Dedifferentiated amniotic fluid mesenchymal stem cell (primary cell): ENCODE measurements at regions not wholly inside any gene's neighbourhood (a gene's known extent, or its start where the extent isn't known, plus 50 kb on each side); places are given as distances from the start of the nearest gene placed in this dataset.
"Not testable (repeated sequence)": the region's sequence is repeated elsewhere in the genome, so short reads cannot be mapped to it uniquely, and the experiment has no call there.

Experiments
- DNase-seq: peaks from one replicate; pipeline ENCODE4 v3.0.0-alpha.2; 2016; ENCODE audit errors: extremely low spot score

GRCh38 chr6:78231002-78231401 lies 578.2 kb downstream of the MEI4 start:
- no peak for DNase-seq

- no peak for DNase-seq
These were observed 590.7 kb downstream of the MEI4 start for GRCh38 chr6:78243519-78243918.

- DNase-seq = no peak
These were observed 599.1 kb downstream of the MEI4 start for GRCh38 chr6:78251931-78252330.

- DNase-seq = no peak
These were observed 600.8 kb downstream of the MEI4 start for GRCh38 chr6:78253618-78254017.

- DNase-seq = no peak
These were observed 607.1 kb downstream of the MEI4 start for GRCh38 chr6:78259935-78260334.

- not testable (repeated sequence) for DNase-seq
These were observed 606.9 kb upstream of the IRAK1BP1 start for GRCh38 chr6:78260427-78260826.

GRCh38 chr6:78268591-78269452 lies 598.5 kb upstream of the IRAK1BP1 start:
- DNase-seq = no peak

- DNase-seq = no peak
These were observed 566.5 kb upstream of the IRAK1BP1 start for GRCh38 chr6:78300885-78301284.

- DNase-seq = no peak
These were observed 564.9 kb upstream of the IRAK1BP1 start for GRCh38 chr6:78302411-78302810.

- no peak for DNase-seq
These were observed 559.3 kb upstream of the IRAK1BP1 start for GRCh38 chr6:78308025-78308424.

GRCh38 chr6:78322068-78322845 lies 545.1 kb upstream of the IRAK1BP1 start:
- no peak for DNase-seq

- no peak for DNase-seq
These were observed 543.1 kb upstream of the IRAK1BP1 start for GRCh38 chr6:78324213-78324612.

- DNase-seq = no peak
These were observed 526.6 kb upstream of the IRAK1BP1 start for GRCh38 chr6:78340755-78341154.

GRCh38 chr6:78345882-78346281 lies 521.5 kb upstream of the IRAK1BP1 start:
- no peak for DNase-seq

GRCh38 chr6:78347191-78347916 lies 520.0 kb upstream of the IRAK1BP1 start:
- no peak for DNase-seq

- no peak for DNase-seq
These were observed 514.3 kb upstream of the IRAK1BP1 start for GRCh38 chr6:78353040-78353439.

- DNase-seq = no peak
These were observed 503.7 kb upstream of the IRAK1BP1 start for GRCh38 chr6:78363688-78364087.

- no peak for DNase-seq
These were observed 501.9 kb upstream of the IRAK1BP1 start for GRCh38 chr6:78365473-78365872.

- DNase-seq = no peak
These were observed 490.3 kb upstream of the IRAK1BP1 start for GRCh38 chr6:78377056-78377455.

GRCh38 chr6:78379982-78380381 lies 487.4 kb upstream of the IRAK1BP1 start:
- no peak for DNase-seq

GRCh38 chr6:78380541-78380940 lies 486.8 kb upstream of the IRAK1BP1 start:
- no peak for DNase-seq

- no peak for DNase-seq
These were observed 483.4 kb upstream of the IRAK1BP1 start for GRCh38 chr6:78383968-78384367.
